ENCODE measurements at regions not wholly inside any gene's neighbourhood (a gene's known extent, or its start where the extent isn't known, plus 50 kb on each side); places are given as distances from the start of the nearest gene placed in this dataset.

DNA sequence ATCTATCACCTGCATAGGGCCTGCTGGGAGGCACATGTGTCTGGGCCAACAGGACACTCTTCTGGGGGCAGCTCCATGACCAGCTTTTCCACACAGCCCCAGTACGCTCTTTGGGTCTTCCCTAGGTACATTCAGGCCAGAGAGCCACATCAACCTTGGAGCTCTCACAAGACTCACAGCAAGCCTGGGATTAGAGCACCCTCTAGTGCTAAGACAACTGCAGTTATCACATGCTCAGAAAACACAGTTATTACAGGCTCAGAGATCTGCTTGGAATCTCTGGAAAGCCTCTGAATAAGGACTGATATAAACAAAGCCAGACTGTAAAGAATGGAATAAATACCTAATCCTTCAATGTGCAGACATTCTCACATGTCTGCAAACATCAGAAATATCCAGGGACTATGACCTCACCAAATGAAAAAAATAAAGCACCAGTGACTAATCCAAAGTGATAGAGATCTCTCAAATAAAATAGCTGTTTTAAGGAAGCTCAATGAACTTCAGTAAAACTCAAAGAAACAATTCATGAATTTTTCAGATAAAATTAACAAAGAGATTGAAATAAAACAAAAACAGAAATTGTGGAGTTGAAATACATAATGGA is 563.9 kb upstream of the NR5A2 start:
- peaks cover 7% of the 10 kb centered on the region for H3K9me3 Mint-ChIP-seq
- CTCF ChIA-PET: interaction anchor here (0.7 to 1.8 kb wide), 6 partner anchors 9 to 761 kb away, joined by 3 to 4 read pairs (median 4); no protein-coding TSS in a partner anchor
- no peaks in the 10 kb centered on the region for H3K4me1 Mint-ChIP-seq (ENCODE audit: low read depth)
- intact Hi-C loops (cut with micrococcal nuclease): no loop called here
- no peaks in the 10 kb centered on the region for H3K27me3 Mint-ChIP-seq
- H3K4me3 Mint-ChIP-seq: no peak overlapping the region
- DNase-seq: peak; percentile 28
- ATAC-seq: peak; percentile 45
- no peaks in the 10 kb centered on the region for H3K36me3 Mint-ChIP-seq (ENCODE audit: low read depth)
- TF ChIP-seq, protein P1, sequence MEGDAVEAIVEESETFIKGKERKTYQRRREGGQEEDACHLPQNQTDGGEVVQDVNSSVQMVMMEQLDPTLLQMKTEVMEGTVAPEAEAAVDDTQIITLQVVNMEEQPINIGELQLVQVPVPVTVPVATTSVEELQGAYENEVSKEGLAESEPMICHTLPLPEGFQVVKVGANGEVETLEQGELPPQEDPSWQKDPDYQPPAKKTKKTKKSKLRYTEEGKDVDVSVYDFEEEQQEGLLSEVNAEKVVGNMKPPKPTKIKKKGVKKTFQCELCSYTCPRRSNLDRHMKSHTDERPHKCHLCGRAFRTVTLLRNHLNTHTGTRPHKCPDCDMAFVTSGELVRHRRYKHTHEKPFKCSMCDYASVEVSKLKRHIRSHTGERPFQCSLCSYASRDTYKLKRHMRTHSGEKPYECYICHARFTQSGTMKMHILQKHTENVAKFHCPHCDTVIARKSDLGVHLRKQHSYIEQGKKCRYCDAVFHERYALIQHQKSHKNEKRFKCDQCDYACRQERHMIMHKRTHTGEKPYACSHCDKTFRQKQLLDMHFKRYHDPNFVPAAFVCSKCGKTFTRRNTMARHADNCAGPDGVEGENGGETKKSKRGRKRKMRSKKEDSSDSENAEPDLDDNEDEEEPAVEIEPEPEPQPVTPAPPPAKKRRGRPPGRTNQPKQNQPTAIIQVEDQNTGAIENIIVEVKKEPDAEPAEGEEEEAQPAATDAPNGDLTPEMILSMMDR (IDR thresholded peaks at IDR 0.05): no peak
- POLR2A ChIA-PET: no interaction called here
- no peak overlapping the region for H3K27ac Mint-ChIP-seq

- Mint-ChIP-seq H3K27me3 (no peaks in the 10 kb centered on the region), H3K27ac (no peak overlapping the region), H3K4me1 (ENCODE audit: low read depth) (no peaks in the 10 kb centered on the region), H3K9me3 (peaks cover 7% of the 10 kb centered on the region), H3K36me3 (ENCODE audit: low read depth) (no peaks in the 10 kb centered on the region), H3K4me3 (no peak overlapping the region)
- TF ChIP-seq, protein P1 (IDR thresholded peaks at IDR 0.05): no peak
- intact Hi-C loops (cut with micrococcal nuclease): no loop called here
- ATAC-seq (no peak), DNase-seq (no peak)
- POLR2A ChIA-PET: no interaction called here
- CTCF ChIA-PET: no interaction called here
Measured at GRCh38 chr1:199466961-199467360, 560.5 kb upstream of the NR5A2 start.

DNA sequence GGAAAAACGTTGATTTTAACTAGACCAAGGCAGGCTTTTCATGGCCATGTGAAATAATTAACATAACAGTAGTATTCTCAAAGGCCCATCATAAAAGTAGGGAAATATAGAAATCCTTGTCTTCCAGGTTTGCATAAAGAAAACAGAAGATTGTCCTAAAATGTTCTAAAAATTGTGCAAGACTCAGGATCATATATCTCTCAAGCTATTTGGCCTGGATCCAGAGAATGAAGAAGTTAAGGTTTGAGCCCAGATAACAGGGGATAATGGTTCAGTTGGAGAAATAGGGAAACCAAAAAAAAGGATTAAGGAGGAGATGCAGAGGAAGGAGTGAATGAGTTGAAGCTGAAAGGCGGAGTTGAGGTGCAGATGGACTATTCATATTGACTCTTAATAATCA is 555.5 kb upstream of the NR5A2 start:
- CTCF ChIA-PET: interaction anchor here (1.9 kb wide), 1 partner anchor 8 kb away, joined by 4 read pairs; no protein-coding TSS in a partner anchor
- Mint-ChIP-seq H3K27me3 (peaks cover 2% of the 10 kb centered on the region), H3K4me1 (ENCODE audit: low read depth) (no peaks in the 10 kb centered on the region), H3K27ac (no peak overlapping the region), H3K36me3 (ENCODE audit: low read depth) (no peaks in the 10 kb centered on the region), H3K4me3 (no peak overlapping the region), H3K9me3 (no peaks in the 10 kb centered on the region)
- DNase-seq (no peak), ATAC-seq (no peak)
- POLR2A ChIA-PET: no interaction called here
- intact Hi-C loops (cut with micrococcal nuclease): no loop called here
- TF ChIP-seq, protein P1 (IDR thresholded peaks at IDR 0.05): no peak

- H3K36me3 Mint-ChIP-seq (ENCODE audit: low read depth): no peaks in the 10 kb centered on the region
- H3K9me3 Mint-ChIP-seq: no peaks in the 10 kb centered on the region
- no peak overlapping the region for H3K27ac Mint-ChIP-seq
- no peaks in the 10 kb centered on the region for H3K4me1 Mint-ChIP-seq (ENCODE audit: low read depth)
- ChIA-PET POLR2A (no interaction called here), CTCF (interaction anchor here (1.9 kb wide), 1 partner anchor 9 kb away, joined by 4 read pairs; no protein-coding TSS in a partner anchor)
- H3K27me3 Mint-ChIP-seq: peaks cover 2% of the 10 kb centered on the region
- ATAC-seq: no peak
- no peak for DNase-seq
- TF ChIP-seq, protein P1 (IDR thresholded peaks at IDR 0.05): no peak
- H3K4me3 Mint-ChIP-seq: no peak overlapping the region
- intact Hi-C loops (cut with micrococcal nuclease): no loop called here
Measured at GRCh38 chr1:199472978-199473377, 554.5 kb upstream of the NR5A2 start.

- CTCF ChIA-PET: no interaction called here
- ATAC-seq: no peak
- intact Hi-C loops (cut with micrococcal nuclease): no loop called here
- POLR2A ChIA-PET: no interaction called here
- no peak overlapping the region for H3K4me3 Mint-ChIP-seq
- no peak for DNase-seq
- H3K36me3 Mint-ChIP-seq (ENCODE audit: low read depth): no peaks in the 10 kb centered on the region
- H3K27ac Mint-ChIP-seq: no peak overlapping the region
- peaks cover 2% of the 10 kb centered on the region for H3K27me3 Mint-ChIP-seq
- TF ChIP-seq, protein P1 (IDR thresholded peaks at IDR 0.05): no peak
- H3K4me1 Mint-ChIP-seq (ENCODE audit: low read depth): no peaks in the 10 kb centered on the region
- H3K9me3 Mint-ChIP-seq: no peaks in the 10 kb centered on the region
Measured at GRCh38 chr1:199474738-199475137, 552.8 kb upstream of the NR5A2 start.

All from activated CD8-positive, alpha-beta T cell treated with anti-CD3 and anti-CD28 coated beads for 36 hours (primary cell).